Esophagus squamous epithelium (tissue), 4 donors: ENCODE measurements at regions not wholly inside any gene's neighbourhood (a gene's known extent, or its start where the extent isn't known, plus 50 kb on each side); places are given as distances from the start of the nearest gene placed in this dataset.

ENCODE experiments used
- POLR2A ChIP-seq, 4 donors: fragments of 450-650 bp; IDR thresholded peaks; one replicate each; pipeline ENCODE4 v1.6.1; 2017; ENCODE audit warnings: antibody characterized with exemption in 4 of 4, mild to moderate bottlenecking in 4 of 4, moderate library complexity in 3 of 4
- TF ChIP-seq, protein P1 (sequence below), 6 experiments: fragments of 450-650 bp in 4 of 6; fragments of 200-600 bp in 2 of 6; sonication (generic) in 2 of 6; IDR thresholded peaks; one replicate each; pipeline ENCODE4 v1.5.1; 2016 to 2019; ENCODE audit warnings: antibody characterized with exemption in 6 of 6, mild to moderate bottlenecking in 4 of 6, moderate library complexity in 4 of 6

- TF ChIP-seq, protein P1, sequence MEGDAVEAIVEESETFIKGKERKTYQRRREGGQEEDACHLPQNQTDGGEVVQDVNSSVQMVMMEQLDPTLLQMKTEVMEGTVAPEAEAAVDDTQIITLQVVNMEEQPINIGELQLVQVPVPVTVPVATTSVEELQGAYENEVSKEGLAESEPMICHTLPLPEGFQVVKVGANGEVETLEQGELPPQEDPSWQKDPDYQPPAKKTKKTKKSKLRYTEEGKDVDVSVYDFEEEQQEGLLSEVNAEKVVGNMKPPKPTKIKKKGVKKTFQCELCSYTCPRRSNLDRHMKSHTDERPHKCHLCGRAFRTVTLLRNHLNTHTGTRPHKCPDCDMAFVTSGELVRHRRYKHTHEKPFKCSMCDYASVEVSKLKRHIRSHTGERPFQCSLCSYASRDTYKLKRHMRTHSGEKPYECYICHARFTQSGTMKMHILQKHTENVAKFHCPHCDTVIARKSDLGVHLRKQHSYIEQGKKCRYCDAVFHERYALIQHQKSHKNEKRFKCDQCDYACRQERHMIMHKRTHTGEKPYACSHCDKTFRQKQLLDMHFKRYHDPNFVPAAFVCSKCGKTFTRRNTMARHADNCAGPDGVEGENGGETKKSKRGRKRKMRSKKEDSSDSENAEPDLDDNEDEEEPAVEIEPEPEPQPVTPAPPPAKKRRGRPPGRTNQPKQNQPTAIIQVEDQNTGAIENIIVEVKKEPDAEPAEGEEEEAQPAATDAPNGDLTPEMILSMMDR (IDR thresholded peaks at IDR 0.05), result no peak
- no peak for TF ChIP-seq POLR2A (IDR thresholded peaks at IDR 0.05)
These were observed 703.5 kb upstream of the TBX3 start for GRCh38 chr12:115387467-115387901.
